Brain microvascular endothelial cell (primary cell): ENCODE measurements at regions not wholly inside any gene's neighbourhood (a gene's known extent, or its start where the extent isn't known, plus 50 kb on each side); places are given as distances from the start of the nearest gene placed in this dataset.

Source experiments
- DNase-seq: peaks from one replicate; pipeline ENCODE4 v3.0.0-alpha.2; 2020
- H3K27ac ChIP-seq: fragments of 250-450 bp; sonication (Bioruptor Pico); 2 replicates; pipeline ENCODE4 v1.5.1; 2020; ENCODE audit warnings: mild to moderate bottlenecking, moderate library complexity
- H3K27me3 ChIP-seq: fragments of 250-450 bp; sonication (Bioruptor Pico); replicated peaks from 2 replicates; pipeline ENCODE4 v1.5.1; 2020; ENCODE audit warnings: mild to moderate bottlenecking
- H3K36me3 ChIP-seq: fragments of 250-450 bp; sonication (Bioruptor Pico); replicated peaks from 2 replicates; pipeline ENCODE4 v1.5.1; 2020; ENCODE audit warnings: mild to moderate bottlenecking
- H3K4me3 ChIP-seq: 2 replicates; pipeline ENCODE4 v1.5.1; 2011; ENCODE audit warnings: low read depth, mild to moderate bottlenecking, control low read depth, low read length, moderate library complexity
- in situ Hi-C: cut with HindIII; loops from 2 replicates; pipeline ENCODE4 v1.10.0; 2017; ENCODE audit warnings: low sequenced_read_pairs, low pct_ligation_motif_present
- TF ChIP-seq, protein P1 (sequence below): IDR thresholded peaks from 2 replicates; pipeline ENCODE4 v1.5.1; 2011; ENCODE audit warnings: low read depth, mild to moderate bottlenecking, moderate library complexity, low read length, control low read depth, inconsistent platforms; ENCODE audit errors: missing control alignments

DNA sequence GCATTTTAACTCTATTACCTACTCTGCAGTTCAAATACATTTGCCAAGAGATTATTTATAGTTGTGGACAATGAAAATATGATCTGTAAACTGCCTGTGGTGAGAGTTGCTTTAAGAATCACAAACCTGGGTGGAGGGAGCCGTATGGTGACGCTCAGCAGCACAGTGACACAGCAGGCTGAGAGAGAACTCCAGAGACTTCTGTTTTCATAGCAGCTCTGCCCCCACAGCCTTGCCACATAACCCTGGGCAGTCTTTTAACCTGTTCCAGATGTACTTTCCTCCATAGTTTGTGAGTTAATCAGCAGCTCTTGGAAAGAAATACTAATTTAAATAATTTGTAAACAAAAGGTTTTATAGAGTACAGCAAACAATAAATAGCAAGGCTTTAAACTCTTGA, 450.5 kb downstream of the ELAVL2 start:
- no peak for DNase-seq
- Histone ChIP-seq H3K36me3 (no peaks in the 10 kb centered on the region), H3K4me3 (no peak overlapping the region), H3K27me3 (no peaks in the 10 kb centered on the region), H3K27ac (no peak overlapping the region)
- in situ Hi-C loops: no loop called here
- TF ChIP-seq, protein P1, sequence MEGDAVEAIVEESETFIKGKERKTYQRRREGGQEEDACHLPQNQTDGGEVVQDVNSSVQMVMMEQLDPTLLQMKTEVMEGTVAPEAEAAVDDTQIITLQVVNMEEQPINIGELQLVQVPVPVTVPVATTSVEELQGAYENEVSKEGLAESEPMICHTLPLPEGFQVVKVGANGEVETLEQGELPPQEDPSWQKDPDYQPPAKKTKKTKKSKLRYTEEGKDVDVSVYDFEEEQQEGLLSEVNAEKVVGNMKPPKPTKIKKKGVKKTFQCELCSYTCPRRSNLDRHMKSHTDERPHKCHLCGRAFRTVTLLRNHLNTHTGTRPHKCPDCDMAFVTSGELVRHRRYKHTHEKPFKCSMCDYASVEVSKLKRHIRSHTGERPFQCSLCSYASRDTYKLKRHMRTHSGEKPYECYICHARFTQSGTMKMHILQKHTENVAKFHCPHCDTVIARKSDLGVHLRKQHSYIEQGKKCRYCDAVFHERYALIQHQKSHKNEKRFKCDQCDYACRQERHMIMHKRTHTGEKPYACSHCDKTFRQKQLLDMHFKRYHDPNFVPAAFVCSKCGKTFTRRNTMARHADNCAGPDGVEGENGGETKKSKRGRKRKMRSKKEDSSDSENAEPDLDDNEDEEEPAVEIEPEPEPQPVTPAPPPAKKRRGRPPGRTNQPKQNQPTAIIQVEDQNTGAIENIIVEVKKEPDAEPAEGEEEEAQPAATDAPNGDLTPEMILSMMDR: no peak

DNA sequence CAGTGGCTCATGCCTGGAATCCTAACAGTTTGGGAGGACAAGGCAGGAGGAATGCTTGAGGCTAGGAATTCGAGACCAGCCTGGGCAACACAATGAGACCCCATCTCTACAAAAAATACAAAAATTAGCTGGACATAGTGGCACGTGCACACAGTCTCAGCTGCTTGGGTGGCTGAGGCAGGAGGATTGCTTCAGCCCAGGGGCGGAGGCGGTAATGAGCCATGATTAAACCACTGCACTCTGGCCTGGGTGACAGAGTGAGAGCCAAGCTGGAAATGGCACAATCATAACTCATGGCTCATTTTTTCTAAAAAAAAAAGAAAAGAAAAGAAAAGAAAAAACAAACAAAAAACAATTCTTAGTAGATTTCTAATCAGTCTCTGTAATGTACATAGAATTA, 446.2 kb downstream of the ELAVL2 start:
- Histone ChIP-seq H3K27me3 (no peaks in the 10 kb centered on the region), H3K4me3 (no peak overlapping the region), H3K36me3 (no peaks in the 10 kb centered on the region), H3K27ac (no peak overlapping the region)
- DNase-seq: no peak
- TF ChIP-seq, protein P1: no peak
- in situ Hi-C loops: no loop called here

DNA sequence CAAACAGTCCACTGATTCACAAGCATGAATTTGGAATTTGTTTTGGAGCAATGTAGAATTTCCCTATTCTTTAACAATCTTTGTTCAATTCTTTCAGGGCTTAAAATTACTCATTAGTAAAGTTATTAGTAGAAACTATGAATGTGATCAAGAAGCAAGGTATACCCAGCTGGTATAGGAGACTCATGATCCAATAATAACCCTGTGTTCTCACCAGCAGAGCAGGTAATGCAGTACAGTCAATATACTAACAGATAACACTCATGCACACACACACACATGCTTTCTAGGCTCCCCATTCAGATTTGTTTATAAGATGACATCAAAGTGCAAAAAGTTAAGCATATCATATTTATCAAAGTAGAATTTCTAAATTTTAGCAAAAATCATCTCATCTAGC, 445.2 kb downstream of the ELAVL2 start:
- in situ Hi-C loops: no loop called here
- Histone ChIP-seq H3K27me3 (no peaks in the 10 kb centered on the region), H3K4me3 (no peak overlapping the region), H3K36me3 (no peaks in the 10 kb centered on the region), H3K27ac (no peak overlapping the region)
- TF ChIP-seq, protein P1: no peak
- no peak for DNase-seq

DNA sequence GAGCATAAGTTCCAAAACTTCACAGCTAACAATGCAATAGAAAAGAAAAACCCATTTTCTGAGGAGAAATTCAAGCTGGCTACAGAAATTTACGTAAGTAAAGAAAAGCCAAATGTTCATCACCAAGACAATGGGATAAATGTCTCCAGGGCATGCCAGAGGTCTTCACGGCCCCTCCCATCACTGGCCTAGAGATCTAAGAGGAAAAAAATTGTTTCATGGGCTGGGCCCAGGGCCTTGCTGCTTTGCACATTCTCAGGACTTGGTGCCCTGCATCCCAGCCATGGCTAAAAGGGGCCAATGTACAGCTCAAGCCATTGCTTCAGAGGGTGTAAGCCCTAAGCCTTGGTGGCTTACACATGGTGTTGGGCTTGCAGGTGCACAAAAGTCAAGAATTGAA, 443.6 kb downstream of the ELAVL2 start:
- Histone ChIP-seq H3K36me3 (no peaks in the 10 kb centered on the region), H3K4me3 (no peak overlapping the region), H3K27ac (no peak overlapping the region), H3K27me3 (no peaks in the 10 kb centered on the region)
- TF ChIP-seq, protein P1: no peak
- in situ Hi-C loops: no loop called here
- DNase-seq: no peak

DNA sequence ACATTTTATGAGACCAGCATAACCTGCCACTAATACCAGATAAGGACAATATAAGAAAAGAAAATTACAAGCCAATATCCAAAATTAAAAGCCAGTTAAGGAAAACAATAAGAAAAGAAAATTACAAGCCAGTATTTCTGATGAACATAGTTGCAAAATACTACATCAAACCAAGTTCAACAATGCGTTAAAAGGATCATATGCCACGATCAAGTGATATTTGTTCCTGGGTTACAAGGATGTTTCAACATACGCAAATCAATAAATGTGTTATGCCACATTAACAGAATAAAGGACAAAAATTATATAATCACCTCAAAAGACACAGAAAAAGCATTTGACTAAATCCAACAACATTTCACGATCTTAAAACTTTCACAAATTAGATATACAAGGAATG, 431.9 kb downstream of the ELAVL2 start:
- in situ Hi-C loops: no loop called here
- TF ChIP-seq, protein P1: no peak
- no peak overlapping the region for H3K27ac ChIP-seq
- DNase-seq: no peak
- H3K36me3 ChIP-seq: no peaks in the 10 kb centered on the region
- no peaks in the 10 kb centered on the region for H3K27me3 ChIP-seq
- H3K4me3 ChIP-seq: no peak overlapping the region

DNA sequence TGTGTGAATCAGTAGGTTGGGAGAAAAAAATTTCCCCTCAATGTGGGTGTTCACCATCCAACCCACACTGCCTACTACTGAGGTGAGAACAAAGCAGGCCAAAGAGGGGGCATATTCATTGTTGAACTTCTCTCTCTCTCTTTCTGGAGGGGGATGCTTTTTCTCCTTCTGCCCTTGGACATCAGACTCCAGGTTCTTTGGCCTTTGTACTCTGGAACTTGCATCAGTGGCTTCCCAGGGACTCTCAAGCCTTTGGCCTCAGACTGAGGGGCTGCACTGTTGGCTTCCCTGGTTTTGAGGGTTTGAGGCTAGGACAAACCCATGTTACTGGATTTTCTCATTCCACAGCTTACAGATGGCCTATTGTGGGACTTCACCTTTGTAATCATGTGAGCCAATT, 417.2 kb downstream of the ELAVL2 start:
- TF ChIP-seq, protein P1: no peak
- in situ Hi-C loops: no loop called here
- Histone ChIP-seq H3K27ac (no peak overlapping the region), H3K27me3 (no peaks in the 10 kb centered on the region), H3K4me3 (no peak overlapping the region), H3K36me3 (no peaks in the 10 kb centered on the region)
- DNase-seq: no peak
